Gastrocnemius medialis (tissue), 4 donors: ENCODE measurements at regions not wholly inside any gene's neighbourhood (a gene's known extent, or its start where the extent isn't known, plus 50 kb on each side); places are given as distances from the start of the nearest gene placed in this dataset.
"Not testable (repeated sequence)": the region's sequence is repeated elsewhere in the genome, so short reads cannot be mapped to it uniquely, and the experiment has no call there.

ENCODE experiments used
- ATAC-seq, 2 donors: fragments of 150-250 bp; one replicate each; pipeline ENCODE4 v1.9.1; 2016
- DNase-seq, 2 donors: peaks; one replicate each; pipeline ENCODE4 v3.0.0-alpha.2; 2019
- H3K27ac ChIP-seq, 4 donors: fragments of 200-600 bp; sonication (generic); 1 replicate in 1 of 4; 2 replicates in 3 of 4; pipeline ENCODE4 v1.5.1; 2016 to 2018; ENCODE audit warnings: mild to moderate bottlenecking in 2 of 4, moderate library complexity in 1 of 4
- H3K27me3 ChIP-seq, 3 donors: fragments of 200-600 bp; sonication (generic) in 2 of 3; 1 replicate in 1 of 3; 2 replicates in 2 of 3; pipeline versions ENCODE4 v1.5.1 to v1.6.0; 2016 to 2019; ENCODE audit warnings: mild to moderate bottlenecking in 1 of 3, moderate library complexity in 1 of 3
- H3K36me3 ChIP-seq, 2 donors: fragments of 200-600 bp; sonication (generic) in 1 of 2; one replicate each; pipeline ENCODE4 v1.5.1; 2017 to 2018
- H3K4me1 ChIP-seq, 2 donors: fragments of 200-600 bp; sonication (generic) in 1 of 2; one replicate each; pipeline ENCODE4 v1.5.1; 2016 to 2017; ENCODE audit warnings: mild to moderate bottlenecking in 2 of 2
- H3K4me3 ChIP-seq, 4 donors: fragments of 200-600 bp; sonication (generic) in 3 of 4; 1 replicate in 1 of 4; 2 replicates in 3 of 4; pipeline ENCODE4 v1.5.1; 2016 to 2019; ENCODE audit warnings: mild to moderate bottlenecking in 2 of 4
- H3K9me3 ChIP-seq, 3 donors: fragments of 200-600 bp; sonication (generic) in 2 of 3; 1 replicate in 1 of 3; 2 replicates in 2 of 3; pipeline ENCODE4 v1.5.1; 2016 to 2019
- POLR2A ChIP-seq, 2 donors: fragments of 450-650 bp; IDR thresholded peaks; one replicate each; pipeline ENCODE4 v1.6.1; 2017; ENCODE audit warnings: antibody characterized with exemption in 2 of 2, mild to moderate bottlenecking in 2 of 2, moderate library complexity in 2 of 2
- in situ Hi-C, 4 donors: fragments of 200-750 bp; cut with MboI; loops; one replicate each; pipeline versions ENCODE4 v1.15.0 to v1.8.0; 2017; ENCODE audit warnings: low sequenced_read_pairs in 4 of 4
- intact Hi-C: fragments of 100-400 bp; cut with DNase I; formaldehyde crosslinking; loops from one replicate; pipeline ENCODE4 v1.15.1; 2023; ENCODE audit warnings: low total_unique reads
- TF ChIP-seq, protein P1 (sequence below), 5 experiments: fragments of 450-650 bp in 3 of 5; fragments of 200-600 bp in 2 of 5; sonication (generic) in 2 of 5; IDR thresholded peaks in 4 of 5; conservative IDR thresholded peaks in 1 of 5; 1 replicate in 4 of 5; 2 replicates in 1 of 5; pipeline ENCODE4 v1.5.1; 2016 to 2019; ENCODE audit warnings: antibody characterized with exemption in 5 of 5, mild to moderate bottlenecking in 3 of 5, moderate library complexity in 3 of 5

DNA sequence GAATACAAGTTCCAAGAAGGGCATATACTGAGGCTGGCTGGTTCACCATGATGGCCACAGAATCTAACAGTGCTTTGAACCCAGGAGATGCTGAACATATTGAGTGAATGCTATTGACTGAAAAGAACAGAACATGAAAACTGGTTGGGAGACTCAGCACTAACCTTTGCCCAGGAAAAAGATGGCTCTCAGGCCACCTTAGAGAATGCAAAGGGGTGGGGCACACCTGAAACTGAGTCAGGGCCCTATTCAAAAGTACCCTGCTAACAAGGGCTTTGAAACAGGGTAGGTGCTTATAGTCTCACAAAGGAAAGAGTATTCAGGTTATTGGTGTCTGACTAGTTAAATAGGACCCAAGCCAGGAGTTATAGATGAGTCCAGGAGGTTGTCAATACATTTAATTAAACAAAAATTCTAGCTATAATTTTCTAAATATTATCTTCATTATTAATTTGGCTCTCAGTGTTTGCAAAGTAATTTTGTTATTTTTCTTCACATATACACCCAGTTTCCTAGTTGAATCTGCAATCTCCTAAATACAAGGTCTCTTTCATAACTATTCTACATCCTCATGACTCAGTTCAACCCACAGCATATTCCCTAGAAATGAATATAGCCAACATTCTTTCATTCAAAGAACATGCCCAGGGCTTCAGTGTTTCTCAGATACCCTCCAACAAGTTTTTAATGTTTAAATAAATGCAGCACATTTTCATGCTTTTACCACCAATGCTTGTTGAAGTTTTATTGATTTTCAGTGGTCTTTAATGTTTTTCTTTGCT lies 144.2 kb upstream of the RAPGEF2 start:
- intact Hi-C loops, result no loop called here
- H3K27me3 ChIP-seq, result no peaks in the 10 kb centered on the region
- H3K36me3 ChIP-seq, result no peaks in the 10 kb centered on the region
- no peak overlapping the region for H3K4me3 ChIP-seq
- no peaks in the 10 kb centered on the region for H3K4me1 ChIP-seq
- no peaks in the 10 kb centered on the region for H3K9me3 ChIP-seq
- no peak for DNase-seq
- in situ Hi-C loops, result no loop called here
- TF ChIP-seq, protein P1, sequence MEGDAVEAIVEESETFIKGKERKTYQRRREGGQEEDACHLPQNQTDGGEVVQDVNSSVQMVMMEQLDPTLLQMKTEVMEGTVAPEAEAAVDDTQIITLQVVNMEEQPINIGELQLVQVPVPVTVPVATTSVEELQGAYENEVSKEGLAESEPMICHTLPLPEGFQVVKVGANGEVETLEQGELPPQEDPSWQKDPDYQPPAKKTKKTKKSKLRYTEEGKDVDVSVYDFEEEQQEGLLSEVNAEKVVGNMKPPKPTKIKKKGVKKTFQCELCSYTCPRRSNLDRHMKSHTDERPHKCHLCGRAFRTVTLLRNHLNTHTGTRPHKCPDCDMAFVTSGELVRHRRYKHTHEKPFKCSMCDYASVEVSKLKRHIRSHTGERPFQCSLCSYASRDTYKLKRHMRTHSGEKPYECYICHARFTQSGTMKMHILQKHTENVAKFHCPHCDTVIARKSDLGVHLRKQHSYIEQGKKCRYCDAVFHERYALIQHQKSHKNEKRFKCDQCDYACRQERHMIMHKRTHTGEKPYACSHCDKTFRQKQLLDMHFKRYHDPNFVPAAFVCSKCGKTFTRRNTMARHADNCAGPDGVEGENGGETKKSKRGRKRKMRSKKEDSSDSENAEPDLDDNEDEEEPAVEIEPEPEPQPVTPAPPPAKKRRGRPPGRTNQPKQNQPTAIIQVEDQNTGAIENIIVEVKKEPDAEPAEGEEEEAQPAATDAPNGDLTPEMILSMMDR (IDR thresholded peaks at IDR 0.05 in 4 of 5, conservative IDR thresholded peaks at IDR 0.05 in 1 of 5), result no peak
- no peak for TF ChIP-seq POLR2A (IDR thresholded peaks at IDR 0.05)
- no peak overlapping the region for H3K27ac ChIP-seq
- no peak for ATAC-seq

DNA sequence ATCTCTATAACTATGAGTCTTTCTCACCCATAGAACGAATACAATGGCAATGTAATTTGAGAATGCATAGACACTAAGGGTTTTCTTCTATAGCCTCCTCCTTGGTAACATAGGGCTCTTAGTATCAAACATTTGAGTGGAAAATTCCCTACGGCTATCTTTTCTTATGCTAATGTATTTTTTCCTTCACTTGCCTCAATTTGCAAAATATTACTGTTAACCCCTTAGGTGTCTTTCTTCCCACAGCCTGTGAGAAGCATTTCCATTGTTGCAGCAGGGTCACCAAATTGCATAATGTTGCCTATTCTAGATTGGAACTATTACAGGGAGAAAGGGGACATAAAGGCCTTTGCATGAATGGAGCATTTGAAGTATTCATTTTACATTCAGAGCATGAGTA lies 140.5 kb upstream of the RAPGEF2 start:
- no peaks in the 10 kb centered on the region for H3K4me1 ChIP-seq
- H3K27ac ChIP-seq, result no peak overlapping the region
- H3K27me3 ChIP-seq, result no peaks in the 10 kb centered on the region
- ATAC-seq (no peak), DNase-seq (no peak)
- in situ Hi-C loops, result no loop called here
- H3K36me3 ChIP-seq, result no peaks in the 10 kb centered on the region
- TF ChIP-seq, protein P1 (IDR thresholded peaks at IDR 0.05 in 4 of 5, conservative IDR thresholded peaks at IDR 0.05 in 1 of 5), result no peak
- H3K9me3 ChIP-seq, result no peaks in the 10 kb centered on the region
- intact Hi-C loops, result no loop called here
- H3K4me3 ChIP-seq, result no peak overlapping the region

DNA sequence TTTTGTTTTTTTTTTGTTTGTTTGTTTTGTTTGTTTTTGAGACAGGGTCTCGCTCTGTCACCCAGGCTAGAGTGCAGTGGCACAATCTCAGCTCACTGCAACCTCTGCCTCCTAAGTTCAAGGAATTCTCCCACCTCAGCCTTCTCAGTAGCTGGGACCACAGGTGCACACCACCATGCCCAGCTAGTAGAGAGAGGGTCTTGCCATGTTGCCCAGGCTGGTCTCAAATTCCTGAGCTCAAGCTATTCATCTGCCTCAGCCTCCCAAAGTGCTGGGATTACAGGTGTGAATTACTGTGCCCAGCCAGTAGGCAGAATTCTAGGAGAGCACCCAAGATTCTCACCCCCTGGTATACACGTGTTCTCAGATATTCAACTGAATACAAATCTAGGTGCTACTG lies 139.6 kb upstream of the RAPGEF2 start:
- in situ Hi-C loops, ATAC-seq, DNase-seq, H3K4me3 ChIP-seq, H3K27ac ChIP-seq, H3K4me1 ChIP-seq, intact Hi-C loops, H3K36me3 ChIP-seq, H3K9me3 ChIP-seq, H3K27me3 ChIP-seq: not testable (repeated sequence)

DNA sequence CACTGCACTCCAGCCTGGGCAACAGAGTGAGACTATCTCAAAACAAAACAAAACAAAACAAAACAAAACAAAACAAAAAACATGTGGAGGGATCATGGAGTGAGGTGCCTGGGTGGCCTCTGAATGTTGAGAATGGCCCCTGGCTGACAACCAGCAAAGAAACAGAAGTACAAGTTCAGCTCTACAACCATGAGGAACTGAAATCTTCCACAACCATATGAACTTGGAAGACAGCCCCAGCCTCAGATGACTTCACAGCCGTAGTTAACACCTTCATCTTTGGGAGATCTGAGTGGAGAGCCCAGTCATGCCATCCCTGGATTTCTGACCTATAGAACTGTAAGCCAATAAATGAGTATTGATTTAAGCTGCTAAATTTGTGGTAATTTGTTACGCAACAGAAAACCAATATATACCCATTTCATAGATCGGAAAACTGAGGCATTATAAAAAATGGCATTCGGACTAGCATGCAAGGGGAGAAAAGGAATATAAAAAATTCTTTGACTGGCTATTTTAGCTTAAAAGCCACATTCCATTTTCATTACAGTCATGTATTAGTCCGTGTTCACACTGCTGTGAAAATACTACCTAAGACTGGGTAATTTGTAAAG lies 138.7 kb upstream of the RAPGEF2 start:
- intact Hi-C loops, result no loop called here
- H3K4me3 ChIP-seq, result no peak overlapping the region
- ATAC-seq, result no peak
- in situ Hi-C loops, result no loop called here
- no peaks in the 10 kb centered on the region for H3K27me3 ChIP-seq
- H3K36me3 ChIP-seq, result no peaks in the 10 kb centered on the region
- TF ChIP-seq POLR2A (IDR thresholded peaks at IDR 0.05), result no peak
- TF ChIP-seq, protein P1 (IDR thresholded peaks at IDR 0.05 in 4 of 5, conservative IDR thresholded peaks at IDR 0.05 in 1 of 5), result no peak
- no peaks in the 10 kb centered on the region for H3K9me3 ChIP-seq
- H3K4me1 ChIP-seq, result no peaks in the 10 kb centered on the region
- DNase-seq, result no peak
- no peak overlapping the region for H3K27ac ChIP-seq

DNA sequence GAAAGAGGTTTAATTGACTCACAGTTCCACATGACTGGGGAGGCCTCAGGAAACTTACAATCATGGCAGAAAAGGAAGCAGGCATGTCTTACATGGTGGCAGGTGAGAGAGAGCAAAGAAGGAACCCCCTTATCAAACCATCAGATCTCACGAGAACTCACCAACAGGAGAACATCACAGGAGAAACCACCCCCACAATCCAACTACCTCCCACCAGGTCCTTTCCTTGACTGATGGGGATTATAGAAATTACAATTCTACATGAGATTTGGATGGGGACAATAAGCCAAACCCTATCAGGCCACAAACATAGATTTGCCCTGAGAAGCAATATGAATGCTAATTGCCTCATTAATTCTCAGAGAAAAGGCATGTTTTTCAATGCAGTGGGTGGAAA lies 138.2 kb upstream of the RAPGEF2 start:
- ATAC-seq, result no peak
- Histone ChIP-seq H3K4me1 (no peaks in the 10 kb centered on the region), H3K27ac (no peak overlapping the region), H3K4me3 (no peak overlapping the region), H3K36me3 (no peaks in the 10 kb centered on the region), H3K27me3 (no peaks in the 10 kb centered on the region), H3K9me3 (no peaks in the 10 kb centered on the region)
- no peak for TF ChIP-seq POLR2A (IDR thresholded peaks at IDR 0.05)
- TF ChIP-seq, protein P1 (IDR thresholded peaks at IDR 0.05 in 4 of 5, conservative IDR thresholded peaks at IDR 0.05 in 1 of 5), result no peak
- in situ Hi-C loops, result no loop called here
- intact Hi-C loops, result no loop called here
- no peak for DNase-seq
